ENCODE measurements at regions not wholly inside any gene's neighbourhood (a gene's known extent, or its start where the extent isn't known, plus 50 kb on each side); places are given as distances from the start of the nearest gene placed in this dataset.

- ChIA-PET POLR2A (no interaction called here), CTCF (no interaction called here), RAD21 (ENCODE audit: low non-redundant PET in 1 of 2, low total read pairs in 2 of 2, uncharacterized antibody in 2 of 2, unreplicated experiment in 2 of 2) (no interaction called here)
- H3K36me3 ChIP-seq (ENCODE audit: control insufficient read depth in 1 of 2, insufficient read depth in 2 of 2, low read length in 2 of 2): no peaks in the 10 kb centered on the region
- H2AFZ ChIP-seq (ENCODE audit: low read depth, low read length, poor library complexity, severe bottlenecking): no peak overlapping the region
- H3K79me2 ChIP-seq (ENCODE audit: insufficient read depth, low read length): no peaks in the 10 kb centered on the region
- no peak for DNase-seq (ENCODE audit: low read depth, low spot score)
- no peaks in the 10 kb centered on the region for H3K9me3 ChIP-seq (ENCODE audit: control insufficient read depth in 1 of 2, insufficient read depth in 1 of 2, low read depth in 1 of 2, low read length in 2 of 2)
- no peak overlapping the region for H3K9ac ChIP-seq (ENCODE audit: low read length)
- ATAC-seq: no peak
- H4K20me1 ChIP-seq (ENCODE audit: insufficient read depth): no peaks in the 10 kb centered on the region
- TF ChIP-seq YY1 (IDR thresholded peaks at IDR 0.05; ENCODE audit: extremely low read depth, insufficient replicate concordance, low read depth, low read length): no peak
- no peak for TF ChIP-seq SRF (IDR thresholded peaks at IDR 0.05; ENCODE audit: low read depth)
- intact Hi-C loops (cut with micrococcal nuclease): no loop called here
- no peaks in the 10 kb centered on the region for H3K9me2 ChIP-seq (ENCODE audit: insufficient read depth)
- no peak overlapping the region for H3K4me3 ChIP-seq (replicated peaks in 1 of 2; ENCODE audit: low read depth in 1 of 2, low read length in 2 of 2)
- BruUV-seq (replicated peaks): no TSS peak
- no peak overlapping the region for H3K4me2 ChIP-seq (ENCODE audit: low read length)
- no peaks in the 10 kb centered on the region for H3K27me3 ChIP-seq (ENCODE audit: insufficient read depth, low read length)
- H3K27ac ChIP-seq (ENCODE audit: low read depth, low read length): no peak overlapping the region
- H3K4me1 ChIP-seq (ENCODE audit: control insufficient read depth in 1 of 2, insufficient read depth in 2 of 2, low read length in 2 of 2): peaks cover 2 to 19% of the 10 kb centered on the region in 2 experiments; a peak in 3 of 4 replicates
Measured at GRCh38 chr5:124582561-124582840, 163.9 kb downstream of the ZNF608 start.

DNA sequence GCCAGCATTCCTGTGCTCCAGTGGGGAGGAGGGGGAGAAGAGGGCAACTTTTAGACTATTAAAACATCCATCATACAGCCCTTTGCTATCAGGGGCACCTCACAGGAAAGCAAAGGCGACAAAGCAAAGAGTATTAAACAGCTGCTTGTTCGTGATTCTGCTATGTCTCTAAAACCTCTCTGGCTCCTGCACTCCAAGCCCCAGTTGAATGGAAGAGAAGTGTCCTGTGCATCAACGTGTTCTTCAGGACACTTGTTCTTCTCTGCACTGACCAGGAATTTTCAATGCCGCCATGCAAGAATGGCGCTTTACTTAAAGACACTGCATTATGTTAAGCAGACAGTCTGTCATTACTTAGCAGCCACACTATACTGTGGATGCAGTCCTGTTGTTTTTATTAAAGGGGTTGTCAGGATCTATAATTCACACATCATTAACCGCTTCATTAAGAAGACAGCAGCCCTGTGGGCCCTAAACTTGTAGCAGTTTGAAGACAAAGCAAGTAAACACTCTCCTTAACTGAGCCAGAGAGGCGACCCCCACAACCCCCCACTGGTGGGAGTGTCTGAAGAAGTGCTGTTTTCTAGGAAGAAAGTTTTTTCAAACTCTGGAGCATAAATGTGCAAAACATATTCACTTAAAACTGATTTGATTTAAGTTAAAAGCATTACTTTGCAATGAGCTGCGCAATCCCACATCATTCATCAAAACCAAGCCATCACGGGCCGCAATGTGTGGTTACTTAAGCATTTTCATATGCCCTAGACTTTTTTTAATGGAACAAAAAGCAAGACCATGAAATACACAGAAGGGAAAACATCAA lies 164.5 kb downstream of the ZNF608 start:
- Histone ChIP-seq H3K9ac (ENCODE audit: low read length) (no peak overlapping the region), H3K9me2 (ENCODE audit: insufficient read depth) (no peaks in the 10 kb centered on the region), H3K27me3 (ENCODE audit: insufficient read depth, low read length) (no peaks in the 10 kb centered on the region), H3K79me2 (ENCODE audit: insufficient read depth, low read length) (no peaks in the 10 kb centered on the region), H3K4me2 (ENCODE audit: low read length) (no peak overlapping the region), H3K36me3 (ENCODE audit: control insufficient read depth in 1 of 2, insufficient read depth in 2 of 2, low read length in 2 of 2) (no peaks in the 10 kb centered on the region), H3K27ac (ENCODE audit: low read depth, low read length) (no peak overlapping the region), H3K9me3 (ENCODE audit: control insufficient read depth in 1 of 2, insufficient read depth in 1 of 2, low read depth in 1 of 2, low read length in 2 of 2) (no peaks in the 10 kb centered on the region), H4K20me1 (ENCODE audit: insufficient read depth) (no peaks in the 10 kb centered on the region), H3K4me1 (ENCODE audit: control insufficient read depth in 1 of 2, insufficient read depth in 2 of 2, low read length in 2 of 2) (peaks cover 2 to 19% of the 10 kb centered on the region in 2 experiments; a peak in 3 of 4 replicates), H2AFZ (ENCODE audit: low read depth, low read length, poor library complexity, severe bottlenecking) (no peak overlapping the region), H3K4me3 (replicated peaks in 1 of 2; ENCODE audit: low read depth in 1 of 2, low read length in 2 of 2) (no peak overlapping the region)
- RAD21 ChIA-PET (ENCODE audit: low non-redundant PET in 1 of 2, low total read pairs in 2 of 2, uncharacterized antibody in 2 of 2, unreplicated experiment in 2 of 2): no interaction called here
- intact Hi-C loops (cut with micrococcal nuclease): no loop called here
- POLR2A ChIA-PET: no interaction called here
- no peak for DNase-seq (ENCODE audit: low read depth, low spot score)
- no TSS peak for BruUV-seq (replicated peaks)
- ATAC-seq: no peak
- CTCF ChIA-PET: no interaction called here
- TF ChIP-seq SIN3A (IDR thresholded peaks at IDR 0.05; ENCODE audit: low read depth) (no peak), ELF1 (IDR thresholded peaks at IDR 0.05; ENCODE audit: borderline replicate concordance, low read depth) (no peak), EGR1 (IDR thresholded peaks at IDR 0.05; ENCODE audit: low read depth) (no peak), YY1 (IDR thresholded peaks at IDR 0.05; ENCODE audit: extremely low read depth, insufficient replicate concordance, low read depth, low read length) (no peak), SRF (IDR thresholded peaks at IDR 0.05; ENCODE audit: low read depth) (no peak), CEBPB (IDR thresholded peaks at IDR 0.05; ENCODE audit: low read depth) (no peak), RAD21 (IDR thresholded peaks at IDR 0.05; ENCODE audit: low read depth) (no peak), EZH2phosphoT487 (IDR thresholded peaks at IDR 0.05; ENCODE audit: borderline replicate concordance) (no peak), ZBTB33 (IDR thresholded peaks at IDR 0.05; ENCODE audit: extremely low read depth, insufficient replicate concordance, low read length) (no peak), JUND (IDR thresholded peaks at IDR 0.05) (no peak), REST (IDR thresholded peaks at IDR 0.05; ENCODE audit: low read depth) (no peak), SP1 (IDR thresholded peaks at IDR 0.05; ENCODE audit: low read depth) (no peak), ATF3 (IDR thresholded peaks at IDR 0.05) (no peak)
- TF ChIP-seq, protein P1, sequence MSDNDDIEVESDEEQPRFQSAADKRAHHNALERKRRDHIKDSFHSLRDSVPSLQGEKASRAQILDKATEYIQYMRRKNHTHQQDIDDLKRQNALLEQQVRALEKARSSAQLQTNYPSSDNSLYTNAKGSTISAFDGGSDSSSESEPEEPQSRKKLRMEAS (IDR thresholded peaks at IDR 0.05): no peak

Measured in HCT116 (cell line).